B cell (primary cell): ENCODE measurements at regions not wholly inside any gene's neighbourhood (a gene's known extent, or its start where the extent isn't known, plus 50 kb on each side); places are given as distances from the start of the nearest gene placed in this dataset.

Experiments
- ATAC-seq: fragments of 200-7000 bp; cut with Tn5 transposase; one replicate; pipeline ENCODE4 v1.10.0; 2021; ENCODE audit warnings: low read depth, mild to moderate bottlenecking, moderate number of reproducible peaks, moderate library complexity
- CTCF ChIA-PET: fragments of 350-600 bp; sonication (Branson Sonifier 250); formaldehyde crosslinking; loops from one replicate; lab custom pipeline; 2021; ENCODE audit warnings: antibody characterized with exemption, inconsistent platforms; lab: Charles Lee
- POLR2A ChIA-PET: fragments of 350-600 bp; sonication (Branson Sonifier 250); formaldehyde crosslinking; loops from one replicate; lab custom pipeline; 2021; ENCODE audit warnings: antibody characterized with exemption; lab: Charles Lee
- DNase-seq: peaks from one replicate; pipeline ENCODE4 v3.0.0; 2013
- H2AFZ ChIP-seq: 2 replicates; pipeline ENCODE4 v1.6.1; 2012; ENCODE audit warnings: mild to moderate bottlenecking, low read depth, low read length; ENCODE audit not compliant: insufficient read depth, poor library complexity, severe bottlenecking
- H3K27ac ChIP-seq, 2 donors: 1 replicate in 1 of 2; 2 replicates in 1 of 2; pipeline ENCODE4 v1.5.1; 2012 to 2013; ENCODE audit warnings: low read length in 2 of 2, mild to moderate bottlenecking in 2 of 2, moderate library complexity in 1 of 2
- H3K27me3 ChIP-seq, 4 experiments: fragments of 200-600 bp in 1 of 4; sonication (generic) in 1 of 4; replicated peaks in 1 of 4; 1 replicate in 2 of 4; 2 replicates in 2 of 4; pipeline versions ENCODE4 v1.6.1 to v1.7.0; 2013 to 2016; ENCODE audit warnings: low read length in 3 of 4, mild to moderate bottlenecking in 2 of 4, mixed read lengths in 1 of 4, moderate library complexity in 1 of 4; ENCODE audit not compliant: insufficient read depth in 4 of 4, control insufficient read depth in 3 of 4; ENCODE audit errors: control extremely low read depth in 1 of 4
- H3K36me3 ChIP-seq, 2 experiments: replicated peaks in 1 of 2; 1 replicate in 1 of 2; 2 replicates in 1 of 2; pipeline versions ENCODE4 v1.6.1 to v1.7.1; 2013; ENCODE audit warnings: low read length in 1 of 2; ENCODE audit not compliant: insufficient read depth in 2 of 2, control insufficient read depth in 1 of 2; ENCODE audit errors: control extremely low read depth in 1 of 2, extremely low read depth in 1 of 2
- H3K4me1 ChIP-seq, 2 donors: fragments of 200-600 bp in 1 of 2; sonication (generic) in 1 of 2; 1 replicate in 1 of 2; 2 replicates in 1 of 2; pipeline versions ENCODE4 v1.5.1 to v1.6.1; 2013 to 2017; ENCODE audit warnings: low read length in 2 of 2; ENCODE audit not compliant: control insufficient read depth in 2 of 2, insufficient read depth in 2 of 2
- H3K4me2 ChIP-seq: replicated peaks from 2 replicates; pipeline ENCODE3; 2012; ENCODE audit warnings: mild to moderate bottlenecking, low read depth, low read length; ENCODE audit not compliant: poor library complexity, severe bottlenecking
- H3K4me3 ChIP-seq, 5 experiments: fragments of 200-600 bp in 1 of 5; sonication (generic) in 1 of 5; 1 replicate in 3 of 5; 2 replicates in 2 of 5; pipeline versions ENCODE4 v1.5.1 to v1.7.0; 2011 to 2016; ENCODE audit warnings: low read length in 4 of 5, mild to moderate bottlenecking in 4 of 5, low read depth in 2 of 5, control low read depth in 1 of 5, moderate library complexity in 1 of 5; ENCODE audit not compliant: insufficient read depth in 1 of 5; ENCODE audit errors: control extremely low read depth in 1 of 5, extremely low read depth in 1 of 5
- H3K79me2 ChIP-seq: fragments of 200-600 bp; sonication (generic); one replicate; pipeline ENCODE4 v1.6.0; 2016; ENCODE audit warnings: low read length; ENCODE audit not compliant: control insufficient read depth, insufficient read depth
- H3K9ac ChIP-seq: fragments of 200-600 bp; sonication (generic); 2 replicates; pipeline ENCODE4 v1.6.1; 2017; ENCODE audit warnings: mild to moderate bottlenecking, low read length, moderate library complexity
- H3K9me3 ChIP-seq, 3 donors: one replicate each; pipeline versions ENCODE4 v1.6.1 to v1.7.1; 2013; ENCODE audit warnings: low read length in 2 of 3; ENCODE audit not compliant: control insufficient read depth in 2 of 3, insufficient read depth in 1 of 3; ENCODE audit errors: control extremely low read depth in 1 of 3
- H4K20me1 ChIP-seq: 2 replicates; pipeline ENCODE4 v1.6.0; 2012; ENCODE audit warnings: mild to moderate bottlenecking, low read length; ENCODE audit not compliant: insufficient read depth, control insufficient read depth, poor library complexity, severe bottlenecking
- H3K27ac Mint-ChIP-seq: one replicate; pipeline ENCODE4 v1.8.0; 2021; ENCODE audit warnings: mixed read lengths
- H3K27me3 Mint-ChIP-seq: one replicate; pipeline ENCODE4 v1.8.0; 2021; ENCODE audit warnings: mixed read lengths
- H3K4me1 Mint-ChIP-seq: one replicate; pipeline ENCODE4 v1.8.0; 2021; ENCODE audit warnings: mixed read lengths
- H3K4me3 Mint-ChIP-seq: one replicate; pipeline ENCODE4 v1.8.0; 2021; ENCODE audit warnings: mixed read lengths
- H3K9me3 Mint-ChIP-seq: one replicate; pipeline ENCODE4 v1.8.0; 2022; ENCODE audit warnings: mixed read lengths; ENCODE audit not compliant: insufficient read depth
- EZH2 ChIP-seq: IDR thresholded peaks from 2 replicates; pipeline ENCODE4 v1.6.1; 2012; ENCODE audit warnings: borderline replicate concordance, low read depth, mild to moderate bottlenecking, moderate library complexity, low read length; ENCODE audit not compliant: insufficient read depth, poor library complexity, severe bottlenecking
- WGBS: methylation state at CpG from one replicate; pipeline ENCODE4 v1.1.5; 2013; ENCODE audit warnings: missing lambda C conversion rate; ENCODE audit not compliant: insufficient coverage; 5-methylcytosine and 5-hydroxymethylcytosine counted together
- intact Hi-C: fragments of 100-400 bp; cut with micrococcal nuclease; formaldehyde crosslinking; loops from one replicate; pipeline ENCODE4 v1.10.0; 2022
- TF ChIP-seq, protein P1 (sequence below): fragments of 200-600 bp; IDR thresholded peaks from one replicate; pipeline ENCODE4 v1.8.0; 2022; ENCODE audit warnings: antibody characterized with exemption, mild to moderate bottlenecking

DNA sequence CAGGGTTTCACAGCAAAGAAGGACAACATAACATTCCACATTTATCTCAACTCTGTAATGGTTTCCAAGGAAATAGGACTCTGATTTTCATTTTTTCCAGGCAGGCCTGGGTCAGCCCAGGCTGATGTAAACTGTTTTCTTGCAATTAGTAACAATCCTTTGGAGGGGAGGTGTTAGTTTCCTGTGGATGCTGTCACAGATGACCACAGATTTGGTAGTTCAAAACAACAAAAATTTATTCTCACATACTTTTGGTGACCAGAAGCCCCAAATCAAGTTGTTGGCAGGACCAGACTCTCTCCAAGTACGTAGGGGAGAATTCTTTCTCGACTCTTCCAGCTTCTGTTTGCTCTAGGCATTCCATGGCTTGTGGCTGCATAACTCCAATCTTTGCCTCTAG lies 88.0 kb downstream of the EDEM1 start:
- ATAC-seq (no peak), DNase-seq (no peak)
- TF ChIP-seq, protein P1, sequence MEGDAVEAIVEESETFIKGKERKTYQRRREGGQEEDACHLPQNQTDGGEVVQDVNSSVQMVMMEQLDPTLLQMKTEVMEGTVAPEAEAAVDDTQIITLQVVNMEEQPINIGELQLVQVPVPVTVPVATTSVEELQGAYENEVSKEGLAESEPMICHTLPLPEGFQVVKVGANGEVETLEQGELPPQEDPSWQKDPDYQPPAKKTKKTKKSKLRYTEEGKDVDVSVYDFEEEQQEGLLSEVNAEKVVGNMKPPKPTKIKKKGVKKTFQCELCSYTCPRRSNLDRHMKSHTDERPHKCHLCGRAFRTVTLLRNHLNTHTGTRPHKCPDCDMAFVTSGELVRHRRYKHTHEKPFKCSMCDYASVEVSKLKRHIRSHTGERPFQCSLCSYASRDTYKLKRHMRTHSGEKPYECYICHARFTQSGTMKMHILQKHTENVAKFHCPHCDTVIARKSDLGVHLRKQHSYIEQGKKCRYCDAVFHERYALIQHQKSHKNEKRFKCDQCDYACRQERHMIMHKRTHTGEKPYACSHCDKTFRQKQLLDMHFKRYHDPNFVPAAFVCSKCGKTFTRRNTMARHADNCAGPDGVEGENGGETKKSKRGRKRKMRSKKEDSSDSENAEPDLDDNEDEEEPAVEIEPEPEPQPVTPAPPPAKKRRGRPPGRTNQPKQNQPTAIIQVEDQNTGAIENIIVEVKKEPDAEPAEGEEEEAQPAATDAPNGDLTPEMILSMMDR: no peak
- TF ChIP-seq EZH2: no peak
- Histone ChIP-seq H3K79me2 (no peaks in the 10 kb centered on the region), H3K27ac (no peak overlapping the region), H3K4me3 (no peak overlapping the region), H3K4me2 (no peak overlapping the region), H3K9me3 (peaks cover 3 to 6% (median 4%) of the 10 kb centered on the region in 3 donors), H3K27me3 (no peaks in the 10 kb centered on the region), H3K9ac (no peak overlapping the region), H3K4me1 (no peaks in the 10 kb centered on the region), H2AFZ (no peak overlapping the region), H4K20me1 (no peaks in the 10 kb centered on the region), H3K36me3 (no peaks in the 10 kb centered on the region)
- no peak overlapping the region for H3K27ac Mint-ChIP-seq
- peaks cover 6% of the 10 kb centered on the region for H3K4me1 Mint-ChIP-seq
- no peak overlapping the region for H3K4me3 Mint-ChIP-seq
- H3K27me3 Mint-ChIP-seq: no peaks in the 10 kb centered on the region
- H3K9me3 Mint-ChIP-seq: peaks cover 6% of the 10 kb centered on the region
- intact Hi-C loops: no loop called here
- WGBS: 94% methylated on average over 2 of the region's 2 CpGs
- CTCF ChIA-PET: no interaction called here
- POLR2A ChIA-PET: no interaction called here

GRCh38 chr3:5276934-5277333 lies 89.4 kb downstream of the EDEM1 start:
- Histone ChIP-seq H2AFZ (no peak overlapping the region), H3K4me1 (no peaks in the 10 kb centered on the region), H3K27me3 (no peaks in the 10 kb centered on the region), H3K4me2 (no peak overlapping the region), H3K36me3 (no peaks in the 10 kb centered on the region), H3K79me2 (no peaks in the 10 kb centered on the region), H3K9me3 (peaks cover 3 to 13% (median 10%) of the 10 kb centered on the region in 3 donors), H4K20me1 (no peaks in the 10 kb centered on the region), H3K9ac (no peak overlapping the region), H3K4me3 (no peak overlapping the region), H3K27ac (no peak overlapping the region)
- ChIA-PET POLR2A (no interaction called here), CTCF (no interaction called here)
- H3K9me3 Mint-ChIP-seq: peaks cover 10% of the 10 kb centered on the region
- no peak for TF ChIP-seq EZH2
- TF ChIP-seq, protein P1: no peak
- WGBS: no CpG with 5 or more reads among the region's 8 CpGs
- no peaks in the 10 kb centered on the region for H3K27me3 Mint-ChIP-seq
- intact Hi-C loops: no loop called here
- ATAC-seq: no peak
- H3K27ac Mint-ChIP-seq: no peak overlapping the region
- peaks cover 2% of the 10 kb centered on the region for H3K4me1 Mint-ChIP-seq
- H3K4me3 Mint-ChIP-seq: no peak overlapping the region
- no peak for DNase-seq
